GM18867 (cell line): ENCODE measurements at regions not wholly inside any gene's neighbourhood (a gene's known extent, or its start where the extent isn't known, plus 50 kb on each side); places are given as distances from the start of the nearest gene placed in this dataset.

Experiments used
- ATAC-seq: cut with Tn5 transposase; IDR thresholded peaks from one replicate; pipeline ENCODE4 v1.9.1; 2021; ENCODE audit warnings: mild to moderate bottlenecking, moderate library complexity; ENCODE audit not compliant: unreplicated experiment

GRCh38 chr21:22855581-22855980, 1857.4 kb downstream of the NCAM2 start:
- no peak for ATAC-seq

- no peak for ATAC-seq
Measured at GRCh38 chr21:22871692-22872091, 1873.5 kb downstream of the NCAM2 start.

- ATAC-seq, result no peak
Measured at GRCh38 chr21:22880573-22880972, 1882.4 kb downstream of the NCAM2 start.

GRCh38 chr21:22881131-22881530, 1882.9 kb downstream of the NCAM2 start:
- ATAC-seq, result no peak

- ATAC-seq, result no peak
Measured at GRCh38 chr21:22885079-22885478, 1886.9 kb downstream of the NCAM2 start.

GRCh38 chr21:22885614-22886013, 1887.4 kb downstream of the NCAM2 start:
- no peak for ATAC-seq

GRCh38 chr21:22889445-22889844, 1891.2 kb downstream of the NCAM2 start:
- ATAC-seq, result no peak

- no peak for ATAC-seq
Measured at GRCh38 chr21:22890656-22891055, 1892.4 kb downstream of the NCAM2 start.

- no peak for ATAC-seq
Measured at GRCh38 chr21:22892028-22892427, 1893.8 kb downstream of the NCAM2 start.

- no peak for ATAC-seq
Measured at GRCh38 chr21:22892740-22893139, 1894.5 kb downstream of the NCAM2 start.

GRCh38 chr21:22898051-22898665, 1899.9 kb downstream of the NCAM2 start:
- no peak for ATAC-seq

GRCh38 chr21:22900490-22900889, 1902.3 kb downstream of the NCAM2 start:
- no peak for ATAC-seq

- ATAC-seq, result no peak
Measured at GRCh38 chr21:22903851-22904250, 1905.6 kb downstream of the NCAM2 start.

GRCh38 chr21:22904385-22904784, 1906.2 kb downstream of the NCAM2 start:
- ATAC-seq, result no peak

- ATAC-seq, result no peak
Measured at GRCh38 chr21:22925032-22925431, 1926.8 kb downstream of the NCAM2 start.

- ATAC-seq, result no peak
Measured at GRCh38 chr21:22927469-22927868, 1929.3 kb downstream of the NCAM2 start.

GRCh38 chr21:22941779-22942490, 1943.7 kb downstream of the NCAM2 start:
- ATAC-seq, result no peak

- ATAC-seq, result no peak
Measured at GRCh38 chr21:22955559-22955958, 1957.3 kb downstream of the NCAM2 start.

GRCh38 chr21:22961258-22961657, 1963.0 kb downstream of the NCAM2 start:
- no peak for ATAC-seq

- no peak for ATAC-seq
Measured at GRCh38 chr21:22965455-22966135, 1967.4 kb downstream of the NCAM2 start.

GRCh38 chr21:22981819-22982218, 1983.6 kb downstream of the NCAM2 start:
- no peak for ATAC-seq

- ATAC-seq, result no peak
Measured at GRCh38 chr21:22993144-22993543, 1994.9 kb downstream of the NCAM2 start.
